Calu3 (cell line): ENCODE measurements at regions not wholly inside any gene's neighbourhood (a gene's known extent, or its start where the extent isn't known, plus 50 kb on each side); places are given as distances from the start of the nearest gene placed in this dataset.

Experiments
- BruUV-seq: library from RNA; stranded (reverse); fragments of 400-500 nt; replicated peaks from 2 replicates; lab custom pipeline; 2021; lab: Mats Ljungman, UMichigan
- CTCF ChIA-PET: fragments of 300-600 bp; sonication (Branson Sonifier 250); formaldehyde crosslinking; loops from one replicate; lab custom pipeline; 2022; ENCODE audit warnings: antibody characterized with exemption; lab: Charles Lee
- DNase-seq: peaks from one replicate; pipeline ENCODE4 v3.0.0; 2022
- H3K27ac Mint-ChIP-seq: one replicate; pipeline ENCODE4 v1.8.0; 2022; ENCODE audit warnings: mixed read lengths; ENCODE audit not compliant: unreplicated experiment
- H3K27me3 Mint-ChIP-seq: one replicate; pipeline ENCODE4 v1.8.0; 2022; ENCODE audit warnings: mixed read lengths; ENCODE audit not compliant: unreplicated experiment
- H3K36me3 Mint-ChIP-seq: one replicate; pipeline ENCODE4 v1.8.0; 2022; ENCODE audit warnings: mild to moderate bottlenecking, moderate library complexity, mixed read lengths; ENCODE audit not compliant: insufficient read depth, unreplicated experiment
- H3K4me1 Mint-ChIP-seq: one replicate; pipeline ENCODE4 v1.8.0; 2022; ENCODE audit warnings: mild to moderate bottlenecking, low read depth, mixed read lengths; ENCODE audit not compliant: unreplicated experiment
- H3K4me3 Mint-ChIP-seq: one replicate; pipeline ENCODE4 v1.8.0; 2022; ENCODE audit warnings: mild to moderate bottlenecking, low read depth, moderate library complexity, mixed read lengths; ENCODE audit not compliant: unreplicated experiment
- H3K9me3 Mint-ChIP-seq: one replicate; pipeline ENCODE4 v1.8.0; 2022; ENCODE audit warnings: low read depth, mixed read lengths; ENCODE audit not compliant: unreplicated experiment
- intact Hi-C: fragments of 100-400 bp; cut with micrococcal nuclease; formaldehyde crosslinking; loops from one replicate; pipeline ENCODE4 v1.10.0; 2022; ENCODE audit not compliant: unreplicated experiment
- TF ChIP-seq, protein P1 (sequence below): fragments of 200-600 bp; IDR thresholded peaks from one replicate; pipeline ENCODE4 v1.8.0; 2022; ENCODE audit warnings: antibody characterized with exemption; ENCODE audit not compliant: unreplicated experiment

DNA sequence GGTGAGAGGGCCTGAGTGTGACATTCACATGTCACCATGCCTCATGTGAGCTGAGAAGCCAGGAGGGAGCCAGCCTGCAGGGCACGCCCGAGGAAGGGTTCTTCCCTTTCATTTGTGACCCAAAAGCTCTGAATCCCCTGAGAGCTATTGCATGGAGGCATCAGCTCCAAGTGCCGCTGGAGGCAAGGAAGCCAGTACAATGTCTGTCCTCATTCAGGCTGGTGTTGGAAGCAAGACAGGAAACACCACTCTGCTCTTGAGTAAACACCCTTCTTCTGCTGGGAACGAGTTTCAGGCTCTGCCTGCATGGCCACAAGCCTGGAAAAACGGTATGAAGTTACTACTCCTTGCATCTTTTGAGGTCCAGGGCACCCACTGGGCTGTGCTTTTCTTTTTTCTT, 83.8 kb upstream of the LARGE1 start:
- DNase-seq, result no peak
- Mint-ChIP-seq H3K27ac (no peak overlapping the region), H3K27me3 (no peaks in the 10 kb centered on the region), H3K4me1 (no peaks in the 10 kb centered on the region), H3K9me3 (peaks cover 14% of the 10 kb centered on the region), H3K4me3 (no peak overlapping the region), H3K36me3 (no peaks in the 10 kb centered on the region)
- BruUV-seq, result no TSS peak
- intact Hi-C loops, result no loop called here
- CTCF ChIA-PET, result no interaction called here
- TF ChIP-seq, protein P1, sequence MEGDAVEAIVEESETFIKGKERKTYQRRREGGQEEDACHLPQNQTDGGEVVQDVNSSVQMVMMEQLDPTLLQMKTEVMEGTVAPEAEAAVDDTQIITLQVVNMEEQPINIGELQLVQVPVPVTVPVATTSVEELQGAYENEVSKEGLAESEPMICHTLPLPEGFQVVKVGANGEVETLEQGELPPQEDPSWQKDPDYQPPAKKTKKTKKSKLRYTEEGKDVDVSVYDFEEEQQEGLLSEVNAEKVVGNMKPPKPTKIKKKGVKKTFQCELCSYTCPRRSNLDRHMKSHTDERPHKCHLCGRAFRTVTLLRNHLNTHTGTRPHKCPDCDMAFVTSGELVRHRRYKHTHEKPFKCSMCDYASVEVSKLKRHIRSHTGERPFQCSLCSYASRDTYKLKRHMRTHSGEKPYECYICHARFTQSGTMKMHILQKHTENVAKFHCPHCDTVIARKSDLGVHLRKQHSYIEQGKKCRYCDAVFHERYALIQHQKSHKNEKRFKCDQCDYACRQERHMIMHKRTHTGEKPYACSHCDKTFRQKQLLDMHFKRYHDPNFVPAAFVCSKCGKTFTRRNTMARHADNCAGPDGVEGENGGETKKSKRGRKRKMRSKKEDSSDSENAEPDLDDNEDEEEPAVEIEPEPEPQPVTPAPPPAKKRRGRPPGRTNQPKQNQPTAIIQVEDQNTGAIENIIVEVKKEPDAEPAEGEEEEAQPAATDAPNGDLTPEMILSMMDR, result no peak

DNA sequence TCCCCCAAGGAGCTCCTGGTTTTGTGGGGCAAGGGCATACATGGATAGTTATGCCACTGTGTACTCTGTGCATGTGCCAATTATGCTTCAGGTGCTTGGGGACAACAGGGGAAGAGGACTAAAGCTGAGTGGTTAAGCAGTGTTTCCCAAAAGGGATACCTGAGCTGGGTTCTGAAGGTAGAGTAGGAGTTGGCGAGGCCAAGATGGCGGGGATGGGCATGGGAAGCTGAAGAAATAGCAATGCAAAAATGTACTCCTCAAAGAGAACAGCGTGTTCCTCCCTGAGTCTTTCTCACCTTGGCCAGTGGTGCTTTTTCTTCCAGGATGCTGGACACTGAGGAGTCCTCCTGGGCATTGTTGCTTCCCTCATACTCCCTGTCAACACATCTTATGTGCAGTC, 90.0 kb upstream of the LARGE1 start:
- TF ChIP-seq, protein P1, result no peak
- Mint-ChIP-seq H3K27ac (no peak overlapping the region), H3K36me3 (no peaks in the 10 kb centered on the region), H3K9me3 (peaks cover 13% of the 10 kb centered on the region), H3K4me3 (no peak overlapping the region), H3K27me3 (no peaks in the 10 kb centered on the region), H3K4me1 (no peaks in the 10 kb centered on the region)
- no peak for DNase-seq
- CTCF ChIA-PET, result no interaction called here
- intact Hi-C loops, result no loop called here
- no TSS peak for BruUV-seq

DNA sequence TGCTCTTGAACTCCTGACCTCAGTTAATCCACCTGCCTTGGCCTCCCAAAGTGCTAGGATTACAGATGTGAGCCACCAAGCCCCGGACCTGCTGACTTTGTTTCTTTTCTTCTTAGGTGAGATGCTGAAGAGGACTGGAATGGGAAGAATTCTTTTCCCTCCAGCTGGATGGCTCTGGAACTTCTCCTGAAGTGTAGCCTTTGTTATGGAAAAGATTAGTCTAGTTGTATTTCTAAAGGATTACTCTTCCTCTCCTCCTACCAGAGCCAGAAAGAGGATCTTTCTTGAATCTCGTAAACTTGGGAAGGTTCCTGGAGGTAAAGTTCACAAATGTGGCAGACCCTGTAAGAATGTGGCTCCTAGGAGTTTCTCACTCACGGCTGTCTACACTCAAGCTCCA, 95.4 kb upstream of the LARGE1 start:
- CTCF ChIA-PET, result no interaction called here
- Mint-ChIP-seq H3K4me3 (no peak overlapping the region), H3K27me3 (no peaks in the 10 kb centered on the region), H3K27ac (no peak overlapping the region), H3K4me1 (no peaks in the 10 kb centered on the region), H3K9me3 (peaks cover 13% of the 10 kb centered on the region), H3K36me3 (no peaks in the 10 kb centered on the region)
- BruUV-seq, result no TSS peak
- TF ChIP-seq, protein P1, result no peak
- no peak for DNase-seq
- intact Hi-C loops, result no loop called here

DNA sequence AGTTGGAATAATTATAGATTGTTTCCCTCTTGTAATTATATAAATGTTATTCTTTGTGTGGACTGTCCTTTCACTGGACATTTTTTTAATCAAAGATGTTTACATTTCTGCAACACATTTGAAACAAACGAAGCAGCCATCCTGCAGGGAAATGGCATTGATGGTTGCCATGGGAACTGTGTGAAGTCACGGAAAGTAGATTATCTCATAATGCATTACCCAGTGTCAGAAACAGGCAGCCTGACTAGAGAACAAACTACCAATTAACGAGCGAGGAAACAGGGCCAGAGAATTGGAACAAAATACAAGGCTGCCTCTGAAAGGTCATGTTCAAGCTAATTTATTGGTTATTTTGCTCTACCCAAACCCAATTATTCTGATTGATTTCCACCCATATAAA, 96.9 kb upstream of the LARGE1 start:
- CTCF ChIA-PET, result no interaction called here
- H3K9me3 Mint-ChIP-seq, result peaks cover 9% of the 10 kb centered on the region

More for the DNA sequence above, 96.9 kb upstream of the LARGE1 start:
- H3K27ac Mint-ChIP-seq, result no peak overlapping the region
- TF ChIP-seq, protein P1, result no peak
- no TSS peak for BruUV-seq
- H3K4me1 Mint-ChIP-seq, result no peaks in the 10 kb centered on the region
- no peak overlapping the region for H3K4me3 Mint-ChIP-seq
- H3K27me3 Mint-ChIP-seq, result no peaks in the 10 kb centered on the region
- intact Hi-C loops, result no loop called here
- H3K36me3 Mint-ChIP-seq, result no peaks in the 10 kb centered on the region
- no peak for DNase-seq
